Endothelial cell of umbilical vein (primary cell): ENCODE measurements at regions not wholly inside any gene's neighbourhood (a gene's known extent, or its start where the extent isn't known, plus 50 kb on each side); places are given as distances from the start of the nearest gene placed in this dataset.

Experiments used
- BruUV-seq: library from RNA; stranded (reverse); fragments of 400-500 nt; replicated peaks from 2 replicates; lab custom pipeline; 2021; lab: Mats Ljungman, UMichigan
- CTCF ChIA-PET: fragments of 300-600, 350-600 bp; sonication (Branson Sonifier 250); formaldehyde crosslinking; loops from one replicate; lab custom pipeline; 2021; ENCODE audit warnings: antibody characterized with exemption, inconsistent platforms; lab: Charles Lee
- POLR2A ChIA-PET: fragments of 300-600, 350-600 bp; sonication (Branson Sonifier 250); formaldehyde crosslinking; loops from one replicate; lab custom pipeline; 2021; ENCODE audit warnings: antibody characterized with exemption, inconsistent platforms; lab: Charles Lee
- DNase-seq: peaks from one replicate; pipeline ENCODE4 v3.0.0-alpha.2; 2011; ENCODE audit warnings: low read depth, low spot score
- FAIRE-seq: peaks from 2 replicates; lab custom pipeline; 2011; peaks lifted over from hg19 to GRCh38; lab: Jason Lieb, UNC
- H2AFZ ChIP-seq: 2 replicates; pipeline ENCODE4 v1.6.0; 2012; ENCODE audit warnings: low read depth, low read length, control low read depth, inconsistent platforms
- H3K27ac ChIP-seq: 2 replicates; pipeline ENCODE4 v1.5.1; 2011; ENCODE audit warnings: low read depth, mild to moderate bottlenecking, control low read depth, low read length, moderate library complexity; ENCODE audit not compliant: insufficient read depth
- H3K27me3 ChIP-seq, 2 experiments: 2 replicates each; pipeline versions ENCODE4 v1.6.0 to v1.6.1; 2011; ENCODE audit warnings: low read length in 2 of 2, mixed read lengths in 1 of 2; ENCODE audit not compliant: control insufficient read depth in 2 of 2, insufficient read depth in 2 of 2
- H3K36me3 ChIP-seq, 2 experiments: 2 replicates in 1 of 2; 3 replicates in 1 of 2; pipeline ENCODE4 v1.5.1; 2011; ENCODE audit warnings: low read length in 2 of 2, mild to moderate bottlenecking in 1 of 2, moderate library complexity in 1 of 2; ENCODE audit not compliant: control insufficient read depth in 2 of 2, insufficient read depth in 2 of 2; ENCODE audit errors: extremely low read depth in 1 of 2
- H3K4me1 ChIP-seq: 3 replicates; pipeline ENCODE4 v1.5.1; 2011; ENCODE audit warnings: mild to moderate bottlenecking, low read length; ENCODE audit not compliant: control insufficient read depth, insufficient read depth; ENCODE audit errors: extremely low read depth
- H3K4me2 ChIP-seq: 2 replicates; pipeline ENCODE4 v1.6.1; 2011; ENCODE audit warnings: low read length, control low read depth, mixed read lengths; ENCODE audit not compliant: insufficient read depth
- H3K4me3 ChIP-seq, 3 experiments: fragments of 200-600 bp in 1 of 3; sonication (generic), shearing (Covaris generic) in 1 of 3; replicated peaks in 1 of 3; 2 replicates each; pipeline ENCODE4 v1.5.1; 2011 to 2016; ENCODE audit warnings: control low read depth in 3 of 3, low read length in 3 of 3, mild to moderate bottlenecking in 2 of 3, inconsistent platforms in 1 of 3, low read depth in 1 of 3, moderate library complexity in 1 of 3; ENCODE audit not compliant: insufficient read depth in 1 of 3
- H3K79me2 ChIP-seq: 2 replicates; pipeline ENCODE4 v1.6.0; 2012; ENCODE audit warnings: low read length, inconsistent platforms; ENCODE audit not compliant: control insufficient read depth, insufficient read depth
- H3K9ac ChIP-seq: replicated peaks from 2 replicates; pipeline ENCODE3; 2011; ENCODE audit warnings: low read length, control low read depth; ENCODE audit not compliant: insufficient read depth; ENCODE audit errors: extremely low read depth
- H3K9me1 ChIP-seq: replicated peaks from 3 replicates; pipeline ENCODE4 v1.6.0; 2011; ENCODE audit warnings: mild to moderate bottlenecking, low read length; ENCODE audit not compliant: control insufficient read depth, insufficient read depth; ENCODE audit errors: extremely low read depth
- H3K9me3 ChIP-seq: replicated peaks from 2 replicates; pipeline ENCODE4 v1.5.1; 2012; ENCODE audit warnings: low read length, inconsistent platforms; ENCODE audit not compliant: control insufficient read depth, insufficient read depth
- H4K20me1 ChIP-seq: replicated peaks from 2 replicates; pipeline ENCODE3; 2011; ENCODE audit warnings: mild to moderate bottlenecking, low read length; ENCODE audit not compliant: control insufficient read depth, insufficient read depth; ENCODE audit errors: extremely low read depth
- CTCF ChIP-seq, 2 donors: IDR thresholded peaks; 1 replicate in 1 of 2; 2 replicates in 1 of 2; pipeline ENCODE4 v1.5.1; 2011; ENCODE audit warnings: low read length in 2 of 2, mild to moderate bottlenecking in 2 of 2, moderate library complexity in 2 of 2, control low read depth in 1 of 2, inconsistent platforms in 1 of 2, low read depth in 1 of 2; ENCODE audit not compliant: insufficient read depth in 1 of 2; ENCODE audit errors: extremely low read depth in 1 of 2
- EZH2 ChIP-seq: IDR thresholded peaks from 2 replicates; pipeline ENCODE4 v1.6.1; 2012; ENCODE audit warnings: borderline replicate concordance, low read depth, mild to moderate bottlenecking, moderate library complexity, low read length, inconsistent platforms; ENCODE audit not compliant: severe bottlenecking
- FOS ChIP-seq: IDR thresholded peaks from 2 replicates; pipeline ENCODE4 v1.6.1; 2011; ENCODE audit warnings: mild to moderate bottlenecking, low read length, moderate library complexity, borderline replicate concordance; ENCODE audit not compliant: insufficient read depth
- GATA2 ChIP-seq: IDR thresholded peaks from 2 replicates; pipeline ENCODE4 v1.7.0; 2011; ENCODE audit warnings: low read depth, mild to moderate bottlenecking, moderate library complexity, mixed read lengths, low read length; ENCODE audit not compliant: insufficient read length, insufficient read depth
- JUN ChIP-seq: IDR thresholded peaks from 2 replicates; pipeline ENCODE4 v1.6.1; 2011; ENCODE audit warnings: borderline replicate concordance, low read depth; ENCODE audit not compliant: insufficient read length, insufficient read depth
- MYC ChIP-seq: IDR thresholded peaks from one replicate; pipeline ENCODE4 v1.6.1; 2011; ENCODE audit warnings: mild to moderate bottlenecking, low read depth, low read length
- POLR2A ChIP-seq: IDR thresholded peaks from 2 replicates; pipeline ENCODE4 v1.6.1; 2012; ENCODE audit warnings: low read depth, mild to moderate bottlenecking, control low read depth, low read length
- POLR2AphosphoS5 ChIP-seq: IDR thresholded peaks from 2 replicates; pipeline ENCODE4 v1.6.1; 2012; ENCODE audit warnings: low read depth, mild to moderate bottlenecking, control low read depth, low read length, moderate library complexity; ENCODE audit not compliant: insufficient read depth
- dilution Hi-C: fragments of 300-500 bp; cut with MboI; formaldehyde crosslinking; loops from one replicate; pipeline ENCODE4 v1.15.0; 2019; ENCODE audit warnings: low sequenced_read_pairs; ENCODE audit not compliant: extremely low pct_ligation_motif_present
- intact Hi-C: fragments of 100-400 bp; cut with micrococcal nuclease; formaldehyde crosslinking; loops from one replicate; pipeline ENCODE4 v1.10.0; 2022
- TF ChIP-seq, protein P1 (sequence below): IDR thresholded peaks from 2 replicates; pipeline ENCODE4 v1.6.1; 2011; ENCODE audit not compliant: insufficient read depth, insufficient read length

- H3K9me3 ChIP-seq: no peaks in the 10 kb centered on the region
- ChIA-PET CTCF (interaction anchor here (0.7 kb wide), 1 partner anchor 194 kb away, joined by 3 read pairs; no protein-coding TSS in a partner anchor), POLR2A (no interaction called here)
- no peaks in the 10 kb centered on the region for H3K9me1 ChIP-seq
- no peaks in the 10 kb centered on the region for H3K27me3 ChIP-seq
- H2AFZ ChIP-seq: no peak overlapping the region
- H3K79me2 ChIP-seq: no peaks in the 10 kb centered on the region
- H3K9ac ChIP-seq: no peak overlapping the region
- no TSS peak for BruUV-seq
- H3K4me1 ChIP-seq: peaks cover 11% of the 10 kb centered on the region
- H3K27ac ChIP-seq: no peak overlapping the region
- dilution Hi-C loops (no loop called here), intact Hi-C loops (loop anchor here (2.0 kb wide), 1 partner anchor 86 kb away; no protein-coding TSS in a partner anchor)
- no peaks in the 10 kb centered on the region for H4K20me1 ChIP-seq
- DNase-seq (peak; percentile 12), FAIRE-seq (no peak)
- TF ChIP-seq MYC (no peak), EZH2 (no peak), GATA2 (no peak), CTCF (IDR thresholded peaks at IDR 0.05; ENCODE audit: extremely low read depth in 1 of 2, insufficient read depth in 1 of 2, low read depth in 1 of 2, low read length in 2 of 2) (no peak), POLR2A (no peak), JUN (no peak), POLR2AphosphoS5 (no peak), FOS (no peak)
- TF ChIP-seq, protein P1, sequence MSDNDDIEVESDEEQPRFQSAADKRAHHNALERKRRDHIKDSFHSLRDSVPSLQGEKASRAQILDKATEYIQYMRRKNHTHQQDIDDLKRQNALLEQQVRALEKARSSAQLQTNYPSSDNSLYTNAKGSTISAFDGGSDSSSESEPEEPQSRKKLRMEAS: no peak
- no peak overlapping the region for H3K4me2 ChIP-seq
- H3K36me3 ChIP-seq: no peaks in the 10 kb centered on the region
- H3K4me3 ChIP-seq: no peak overlapping the region
These were observed 296.6 kb upstream of the CRIM1 start for GRCh38 chr2:36058953-36059352.
